ENCODE measurements at regions not wholly inside any gene's neighbourhood (a gene's known extent, or its start where the extent isn't known, plus 50 kb on each side); places are given as distances from the start of the nearest gene placed in this dataset.

GRCh38 chr4:36812149-36812548, 432.4 kb upstream of the NWD2 start:
- DNase-seq (ENCODE audit: low read depth in 2 of 2) = no peak

GRCh38 chr4:36815536-36815935, 429.0 kb upstream of the NWD2 start:
- no peak for DNase-seq (ENCODE audit: low read depth in 2 of 2)

- no peak for DNase-seq (ENCODE audit: low read depth in 2 of 2)
Observed at GRCh38 chr4:36823199-36823967, 421.2 kb upstream of the NWD2 start.

GRCh38 chr4:36824682-36825081, 419.9 kb upstream of the NWD2 start:
- DNase-seq (ENCODE audit: low read depth in 2 of 2) = no peak

- no peak for DNase-seq (ENCODE audit: low read depth in 2 of 2)
Observed at GRCh38 chr4:36835246-36835645, 409.3 kb upstream of the NWD2 start.

GRCh38 chr4:36841583-36842326, 402.8 kb upstream of the NWD2 start:
- DNase-seq (ENCODE audit: low read depth in 2 of 2) = no peak

GRCh38 chr4:36844448-36844847, 400.1 kb upstream of the NWD2 start:
- DNase-seq (ENCODE audit: low read depth in 2 of 2) = no peak

GRCh38 chr4:36852856-36853255, 391.7 kb upstream of the NWD2 start:
- DNase-seq (ENCODE audit: low read depth in 2 of 2) = no peak

GRCh38 chr4:36854554-36854953, 390.0 kb upstream of the NWD2 start:
- DNase-seq (ENCODE audit: low read depth in 2 of 2) = no peak

- DNase-seq (ENCODE audit: low read depth in 2 of 2) = no peak
Observed at GRCh38 chr4:36863601-36864000, 380.9 kb upstream of the NWD2 start.

- no peak for DNase-seq (ENCODE audit: low read depth in 2 of 2)
Observed at GRCh38 chr4:36870121-36870520, 374.4 kb upstream of the NWD2 start.

- DNase-seq (ENCODE audit: low read depth in 2 of 2) = no peak
Observed at GRCh38 chr4:36872679-36873078, 371.9 kb upstream of the NWD2 start.

- DNase-seq (ENCODE audit: low read depth in 2 of 2) = no peak
Observed at GRCh38 chr4:36884151-36884550, 360.4 kb upstream of the NWD2 start.

- DNase-seq (ENCODE audit: low read depth in 2 of 2) = no peak
Observed at GRCh38 chr4:36891971-36892370, 352.6 kb upstream of the NWD2 start.

GRCh38 chr4:36900446-36900987, 344.0 kb upstream of the NWD2 start:
- DNase-seq (ENCODE audit: low read depth in 2 of 2) = no peak

- no peak for DNase-seq (ENCODE audit: low read depth in 2 of 2)
Observed at GRCh38 chr4:36904823-36905222, 339.7 kb upstream of the NWD2 start.

- no peak for DNase-seq (ENCODE audit: low read depth in 2 of 2)
Observed at GRCh38 chr4:36914106-36914505, 330.4 kb upstream of the NWD2 start.

GRCh38 chr4:36915717-36916116, 328.8 kb upstream of the NWD2 start:
- DNase-seq (ENCODE audit: low read depth in 2 of 2) = no peak

- DNase-seq (ENCODE audit: low read depth in 2 of 2) = no peak
Observed at GRCh38 chr4:36917413-36917812, 327.1 kb upstream of the NWD2 start.

- DNase-seq (ENCODE audit: low read depth in 2 of 2) = no peak
Observed at GRCh38 chr4:36919721-36920120, 324.8 kb upstream of the NWD2 start.

GRCh38 chr4:36921476-36922216, 322.9 kb upstream of the NWD2 start:
- DNase-seq (ENCODE audit: low read depth in 2 of 2) = no peak

GRCh38 chr4:36930562-36931111, 313.9 kb upstream of the NWD2 start:
- DNase-seq (ENCODE audit: low read depth in 2 of 2) = no peak

Data from activated CD8-positive, alpha-beta memory T cell treated with anti-CD3 and anti-CD28 coated beads for 4 hours (primary cell).